AG10803 (cell line): ENCODE measurements at regions not wholly inside any gene's neighbourhood (a gene's known extent, or its start where the extent isn't known, plus 50 kb on each side); places are given as distances from the start of the nearest gene placed in this dataset.

Experiments
- DNase-seq: peaks from one replicate; pipeline ENCODE4 v3.0.0; 2010; ENCODE audit warnings: low read depth
- H3K4me3 ChIP-seq: 2 replicates; pipeline ENCODE4 v1.5.1; 2011; ENCODE audit warnings: mild to moderate bottlenecking, low read length, control low read depth
- TF ChIP-seq, protein P1 (sequence below): conservative IDR thresholded peaks from 2 replicates; pipeline ENCODE4 v1.5.1; 2011; ENCODE audit warnings: mild to moderate bottlenecking, low read length, control low read depth, inconsistent platforms

GRCh38 chr4:14695095-14695845 lies 307.0 kb upstream of the CPEB2 start:
- no peak for DNase-seq
- TF ChIP-seq, protein P1, sequence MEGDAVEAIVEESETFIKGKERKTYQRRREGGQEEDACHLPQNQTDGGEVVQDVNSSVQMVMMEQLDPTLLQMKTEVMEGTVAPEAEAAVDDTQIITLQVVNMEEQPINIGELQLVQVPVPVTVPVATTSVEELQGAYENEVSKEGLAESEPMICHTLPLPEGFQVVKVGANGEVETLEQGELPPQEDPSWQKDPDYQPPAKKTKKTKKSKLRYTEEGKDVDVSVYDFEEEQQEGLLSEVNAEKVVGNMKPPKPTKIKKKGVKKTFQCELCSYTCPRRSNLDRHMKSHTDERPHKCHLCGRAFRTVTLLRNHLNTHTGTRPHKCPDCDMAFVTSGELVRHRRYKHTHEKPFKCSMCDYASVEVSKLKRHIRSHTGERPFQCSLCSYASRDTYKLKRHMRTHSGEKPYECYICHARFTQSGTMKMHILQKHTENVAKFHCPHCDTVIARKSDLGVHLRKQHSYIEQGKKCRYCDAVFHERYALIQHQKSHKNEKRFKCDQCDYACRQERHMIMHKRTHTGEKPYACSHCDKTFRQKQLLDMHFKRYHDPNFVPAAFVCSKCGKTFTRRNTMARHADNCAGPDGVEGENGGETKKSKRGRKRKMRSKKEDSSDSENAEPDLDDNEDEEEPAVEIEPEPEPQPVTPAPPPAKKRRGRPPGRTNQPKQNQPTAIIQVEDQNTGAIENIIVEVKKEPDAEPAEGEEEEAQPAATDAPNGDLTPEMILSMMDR, result no peak
- H3K4me3 ChIP-seq, result no peak overlapping the region

DNA sequence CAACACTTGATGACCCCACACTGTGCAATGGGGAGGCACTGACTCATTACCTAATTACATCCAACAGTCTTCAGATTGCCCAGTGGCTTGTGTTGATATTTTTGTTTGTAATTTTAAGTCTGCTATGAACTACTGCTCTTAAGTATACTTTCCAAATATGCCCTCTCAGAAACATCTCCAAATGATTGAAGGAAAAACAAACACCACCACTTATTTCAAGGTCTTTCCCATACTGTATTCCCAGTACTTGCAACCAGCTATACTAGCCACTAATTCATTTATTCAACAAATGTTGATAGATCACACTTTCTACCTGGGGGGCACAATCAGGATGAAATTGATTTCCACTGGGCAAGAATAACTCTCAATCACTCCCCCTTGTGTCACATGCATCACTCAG lies 302.2 kb upstream of the CPEB2 start:
- TF ChIP-seq, protein P1, result no peak
- DNase-seq, result no peak
- no peak overlapping the region for H3K4me3 ChIP-seq

GRCh38 chr4:14700544-14700943 lies 301.7 kb upstream of the CPEB2 start:
- no peak overlapping the region for H3K4me3 ChIP-seq
- no peak for DNase-seq
- TF ChIP-seq, protein P1, result no peak

- DNase-seq, result no peak
- no peak overlapping the region for H3K4me3 ChIP-seq
- TF ChIP-seq, protein P1, result no peak
These were observed 300.9 kb upstream of the CPEB2 start for GRCh38 chr4:14701389-14701788.

DNA sequence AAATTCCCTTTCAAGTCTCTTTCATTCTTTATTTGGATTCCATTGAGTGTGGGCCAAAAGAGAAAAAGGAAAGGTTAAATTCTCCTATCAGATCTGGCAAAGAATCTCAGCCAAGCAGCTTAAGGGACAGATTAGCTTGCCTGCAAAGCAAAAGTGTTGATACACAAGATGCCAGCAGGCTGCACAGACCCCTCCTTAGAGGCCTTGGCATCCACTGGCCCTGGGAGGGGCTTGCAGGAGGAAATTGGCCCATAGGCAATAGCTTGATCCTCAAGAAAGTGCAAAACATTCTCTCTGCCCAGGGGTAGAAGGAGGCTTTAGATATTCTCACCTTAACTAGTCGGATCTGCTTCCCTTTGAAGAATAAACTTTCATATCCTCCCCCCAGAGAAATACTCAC lies 300.4 kb upstream of the CPEB2 start:
- TF ChIP-seq, protein P1, result no peak
- DNase-seq, result no peak
- H3K4me3 ChIP-seq, result no peak overlapping the region

DNA sequence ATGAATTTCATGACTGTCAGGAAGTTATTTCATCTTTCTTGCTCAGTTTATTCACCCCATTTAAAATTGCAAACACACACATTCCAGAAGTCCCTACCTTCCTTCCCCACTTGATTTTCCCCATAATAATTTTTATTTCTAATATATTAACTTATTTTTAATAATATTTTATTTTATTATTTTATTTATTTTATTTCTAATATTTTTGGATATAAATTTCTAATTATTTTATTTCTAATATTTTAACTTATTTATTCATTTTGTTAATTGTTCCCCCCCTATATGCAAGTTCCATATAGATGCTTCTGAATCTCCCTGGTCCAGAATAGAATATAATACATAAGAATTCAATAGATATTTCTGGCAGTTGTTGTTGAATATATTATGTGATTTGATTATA lies 293.7 kb upstream of the CPEB2 start:
- DNase-seq, result no peak
- no peak overlapping the region for H3K4me3 ChIP-seq
- TF ChIP-seq, protein P1, result no peak

GRCh38 chr4:14711259-14711658 lies 291.0 kb upstream of the CPEB2 start:
- no peak for DNase-seq
- TF ChIP-seq, protein P1, result no peak

More at GRCh38 chr4:14711259-14711658, 291.0 kb upstream of the CPEB2 start:
- H3K4me3 ChIP-seq, result no peak overlapping the region
